ENCODE measurements at regions not wholly inside any gene's neighbourhood (a gene's known extent, or its start where the extent isn't known, plus 50 kb on each side); places are given as distances from the start of the nearest gene placed in this dataset.

DNA sequence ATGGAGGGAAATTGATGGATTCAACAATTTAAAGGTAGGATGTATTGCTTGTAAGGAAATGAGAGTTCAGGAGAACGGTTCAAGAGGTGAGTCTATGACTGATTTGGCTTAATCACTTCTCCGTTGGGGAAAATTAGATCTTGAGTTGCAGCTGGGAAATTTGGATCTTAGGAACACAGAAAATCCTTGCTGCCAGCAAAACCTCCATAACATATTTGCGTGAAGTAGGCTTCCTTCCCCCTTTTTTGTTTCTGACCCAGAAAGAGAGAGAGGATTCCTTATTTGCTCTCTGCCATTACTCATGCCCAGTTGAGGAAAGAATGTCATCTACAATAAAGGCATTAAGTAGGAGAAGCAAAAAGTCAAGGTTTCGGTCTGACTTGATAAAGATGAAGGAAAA lies 73.5 kb upstream of the PDC start:
- no peaks in the 10 kb centered on the region for H3K36me3 Mint-ChIP-seq
- POLR2A ChIA-PET, result no interaction called here
- H3K9me3 Mint-ChIP-seq, result no peaks in the 10 kb centered on the region
- H3K4me1 Mint-ChIP-seq, result no peaks in the 10 kb centered on the region
- no peaks in the 10 kb centered on the region for H3K27me3 Mint-ChIP-seq
- no peak overlapping the region for H3K27ac Mint-ChIP-seq
- ATAC-seq (ENCODE audit: low read depth) (no peak), DNase-seq (no peak)
- H3K4me3 Mint-ChIP-seq, result no peak overlapping the region

DNA sequence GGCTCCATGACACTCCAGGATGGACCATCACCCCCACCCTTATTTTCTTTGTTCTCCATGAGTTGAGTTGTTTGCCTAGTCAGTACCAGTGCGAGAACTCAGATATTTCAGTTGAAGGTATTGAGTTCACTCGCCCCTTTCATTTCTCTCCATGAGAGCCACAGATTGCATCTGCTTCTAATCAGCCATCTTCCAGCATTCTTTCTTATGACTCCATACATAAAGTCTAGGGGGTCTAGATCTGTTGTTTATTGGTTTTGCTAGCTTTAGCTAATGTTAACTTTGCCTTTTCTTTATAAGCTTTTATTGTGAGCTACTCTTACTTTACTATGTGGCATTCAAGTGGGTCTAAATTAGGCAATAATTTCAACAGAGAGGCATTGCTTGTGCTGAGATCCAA lies 71.6 kb upstream of the PDC start:
- POLR2A ChIA-PET, result no interaction called here
- no peaks in the 10 kb centered on the region for H3K9me3 Mint-ChIP-seq
- ATAC-seq (ENCODE audit: low read depth), result no peak
- H3K36me3 Mint-ChIP-seq, result no peaks in the 10 kb centered on the region
- H3K27ac Mint-ChIP-seq, result no peak overlapping the region
- H3K27me3 Mint-ChIP-seq, result no peaks in the 10 kb centered on the region
- no peak overlapping the region for H3K4me3 Mint-ChIP-seq
- DNase-seq, result no peak
- no peaks in the 10 kb centered on the region for H3K4me1 Mint-ChIP-seq

DNA sequence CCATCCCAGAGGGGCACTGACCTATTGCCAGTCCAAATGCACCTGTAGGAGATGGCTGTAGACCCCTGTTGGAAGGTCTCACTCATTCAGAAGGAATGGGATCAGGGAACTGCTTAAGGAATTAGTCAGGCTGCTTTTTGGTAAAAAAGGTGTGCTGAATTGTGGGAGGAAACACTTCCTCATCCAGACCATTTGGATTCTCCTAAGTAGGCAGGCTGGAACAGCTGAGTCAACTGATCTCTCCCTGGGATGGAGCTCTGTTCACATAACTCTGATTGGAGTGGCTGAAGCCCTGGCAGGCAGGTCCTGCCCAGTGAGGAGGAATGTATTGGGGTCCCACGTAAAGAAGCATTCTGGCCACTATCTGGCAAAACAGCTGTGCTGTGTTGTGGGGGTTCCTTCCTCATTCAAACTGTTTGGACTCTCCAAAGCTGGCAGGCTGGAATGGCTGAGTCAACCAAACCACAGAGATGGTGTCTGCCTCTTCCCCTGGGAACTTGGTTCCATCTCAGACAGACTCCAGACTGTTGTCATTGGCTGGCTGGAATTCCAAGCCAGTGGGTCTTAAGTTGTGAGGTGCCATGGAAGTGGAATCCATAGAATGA lies 70.7 kb upstream of the PDC start:
- no peak overlapping the region for H3K27ac Mint-ChIP-seq
- H3K4me3 Mint-ChIP-seq, result no peak overlapping the region
- H3K36me3 Mint-ChIP-seq, result no peaks in the 10 kb centered on the region
- no peaks in the 10 kb centered on the region for H3K4me1 Mint-ChIP-seq
- no peak for ATAC-seq (ENCODE audit: low read depth)
- POLR2A ChIA-PET, result no interaction called here
- no peak for DNase-seq
- no peaks in the 10 kb centered on the region for H3K27me3 Mint-ChIP-seq
- H3K9me3 Mint-ChIP-seq, result no peaks in the 10 kb centered on the region

DNA sequence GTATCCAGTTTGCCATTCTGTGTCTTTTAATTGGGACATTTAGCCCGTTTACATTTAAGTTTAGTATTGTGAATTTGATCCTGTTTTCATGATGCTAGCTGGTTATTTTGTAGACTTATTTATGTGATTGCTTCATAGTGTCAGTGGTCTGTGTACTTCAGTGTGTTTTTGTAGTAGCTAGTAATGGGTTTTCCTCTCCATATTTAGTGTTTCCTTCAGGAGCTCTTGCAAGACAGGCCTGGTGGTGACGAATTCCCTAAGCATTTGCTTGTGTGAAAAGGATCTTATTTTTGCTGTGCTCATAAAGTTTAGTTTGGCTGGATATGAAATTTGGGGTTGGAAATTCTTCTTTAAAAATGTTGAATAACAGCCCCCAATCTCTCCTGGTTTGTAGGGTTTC lies 69.2 kb upstream of the PDC start:
- Mint-ChIP-seq H3K9me3 (no peaks in the 10 kb centered on the region), H3K27ac (no peak overlapping the region), H3K36me3 (no peaks in the 10 kb centered on the region), H3K27me3 (no peaks in the 10 kb centered on the region), H3K4me3 (no peak overlapping the region), H3K4me1 (no peaks in the 10 kb centered on the region)
- no peak for DNase-seq
- ATAC-seq (ENCODE audit: low read depth), result no peak
- POLR2A ChIA-PET, result no interaction called here

DNA sequence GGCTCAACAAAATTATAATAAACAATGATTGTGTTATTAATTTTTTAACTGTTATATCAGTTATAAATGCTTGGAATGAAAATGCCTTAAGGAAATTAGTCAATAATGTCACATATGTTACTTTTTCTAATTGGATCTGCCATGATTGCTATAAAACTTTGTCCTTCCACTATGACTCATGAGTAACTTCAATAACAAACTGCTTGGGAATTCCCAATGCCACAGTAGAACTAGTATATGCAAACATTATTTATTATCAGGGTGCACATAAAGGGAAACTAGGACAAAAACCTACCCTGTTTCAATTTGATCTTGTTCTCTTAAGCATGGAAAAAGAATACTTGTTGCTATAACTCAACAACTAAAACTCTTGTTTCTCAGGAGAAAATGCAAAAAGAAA lies 59.1 kb upstream of the PDC start:
- no peaks in the 10 kb centered on the region for H3K4me1 Mint-ChIP-seq
- peaks cover 10% of the 10 kb centered on the region for H3K9me3 Mint-ChIP-seq
- DNase-seq (no peak), ATAC-seq (ENCODE audit: low read depth) (no peak)
- no peak overlapping the region for H3K4me3 Mint-ChIP-seq
- no peak overlapping the region for H3K27ac Mint-ChIP-seq
- H3K27me3 Mint-ChIP-seq, result no peaks in the 10 kb centered on the region
- peaks cover 3% of the 10 kb centered on the region for H3K36me3 Mint-ChIP-seq
- POLR2A ChIA-PET, result no interaction called here

DNA sequence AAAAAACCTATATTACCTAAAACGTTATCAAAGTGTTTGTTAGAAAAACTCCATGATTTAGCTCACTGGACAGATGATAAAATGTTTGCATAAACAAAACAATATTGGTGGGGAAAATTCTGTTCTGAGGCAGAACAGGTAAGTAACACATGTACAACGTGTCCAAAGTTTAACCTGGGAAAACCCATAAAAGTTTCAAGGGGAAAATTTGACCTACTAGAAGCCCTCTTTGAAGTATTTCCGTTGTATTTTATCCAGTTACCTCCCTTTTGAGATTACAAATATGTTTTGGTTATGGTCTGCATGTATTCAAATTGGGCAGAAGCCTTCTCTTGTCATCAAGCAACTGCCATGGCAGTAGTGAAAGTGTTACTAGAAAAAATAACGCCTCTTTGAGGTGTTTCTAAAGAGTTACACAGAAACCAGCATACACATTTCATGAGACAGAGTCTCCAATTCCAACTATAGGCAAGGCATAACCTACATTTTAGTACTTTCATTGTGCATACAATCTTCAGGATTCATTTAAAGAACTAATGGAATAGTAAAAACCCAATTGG lies 58.0 kb upstream of the PDC start:
- DNase-seq (no peak), ATAC-seq (ENCODE audit: low read depth) (no peak)
- Mint-ChIP-seq H3K4me3 (no peak overlapping the region), H3K9me3 (peaks cover 7% of the 10 kb centered on the region), H3K4me1 (no peaks in the 10 kb centered on the region), H3K27ac (no peak overlapping the region), H3K36me3 (peaks cover 3% of the 10 kb centered on the region), H3K27me3 (no peaks in the 10 kb centered on the region)
- POLR2A ChIA-PET, result no interaction called here

DNA sequence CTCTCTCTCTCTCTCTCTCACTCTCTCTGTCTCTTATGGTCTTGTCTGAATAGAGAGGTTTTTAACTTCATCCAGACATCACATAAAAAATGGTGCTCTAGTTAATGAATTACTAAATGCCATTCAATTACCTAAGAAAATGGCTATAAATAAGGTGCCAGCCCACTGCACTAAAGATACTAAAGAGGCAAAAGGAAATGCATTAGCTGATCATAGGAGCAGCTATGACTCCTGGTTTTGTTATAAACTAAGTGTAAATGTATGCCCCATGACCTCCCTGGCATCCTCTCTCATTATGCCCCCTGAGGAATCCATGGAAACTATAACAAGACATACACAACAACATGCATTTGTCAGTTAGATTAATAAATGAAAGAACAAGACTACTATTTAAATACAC lies 57.5 kb upstream of the PDC start:
- Mint-ChIP-seq H3K27me3 (no peaks in the 10 kb centered on the region), H3K9me3 (peaks cover 7% of the 10 kb centered on the region), H3K36me3 (peaks cover 3% of the 10 kb centered on the region), H3K27ac (no peak overlapping the region), H3K4me3 (no peak overlapping the region), H3K4me1 (no peaks in the 10 kb centered on the region)
- POLR2A ChIA-PET, result no interaction called here
- no peak for DNase-seq
- ATAC-seq (ENCODE audit: low read depth), result no peak

DNA sequence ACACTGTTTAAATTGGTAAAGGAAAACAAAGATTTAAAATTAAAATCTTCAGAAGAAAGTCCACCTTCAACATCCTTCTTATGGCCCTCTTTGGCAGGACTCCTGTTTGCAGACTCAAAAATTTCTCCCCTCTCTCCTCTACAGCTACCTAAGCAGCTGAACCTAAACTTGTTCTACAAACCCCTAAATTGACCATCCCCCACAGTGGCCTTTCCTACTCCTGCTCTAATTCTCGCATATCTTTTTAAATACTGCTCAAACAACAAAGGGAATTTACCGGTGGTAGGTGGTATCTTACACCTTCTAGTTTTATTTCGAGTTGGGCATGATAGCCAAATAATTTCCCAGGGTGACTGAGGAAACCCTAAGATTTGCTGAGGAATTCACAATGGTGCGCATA lies 53.5 kb upstream of the PDC start:
- Mint-ChIP-seq H3K9me3 (peaks cover 2% of the 10 kb centered on the region), H3K27ac (no peak overlapping the region), H3K4me1 (no peaks in the 10 kb centered on the region), H3K36me3 (no peaks in the 10 kb centered on the region), H3K4me3 (no peak overlapping the region), H3K27me3 (no peaks in the 10 kb centered on the region)
- no peak for DNase-seq
- no peak for ATAC-seq (ENCODE audit: low read depth)
- POLR2A ChIA-PET, result no interaction called here

DNA sequence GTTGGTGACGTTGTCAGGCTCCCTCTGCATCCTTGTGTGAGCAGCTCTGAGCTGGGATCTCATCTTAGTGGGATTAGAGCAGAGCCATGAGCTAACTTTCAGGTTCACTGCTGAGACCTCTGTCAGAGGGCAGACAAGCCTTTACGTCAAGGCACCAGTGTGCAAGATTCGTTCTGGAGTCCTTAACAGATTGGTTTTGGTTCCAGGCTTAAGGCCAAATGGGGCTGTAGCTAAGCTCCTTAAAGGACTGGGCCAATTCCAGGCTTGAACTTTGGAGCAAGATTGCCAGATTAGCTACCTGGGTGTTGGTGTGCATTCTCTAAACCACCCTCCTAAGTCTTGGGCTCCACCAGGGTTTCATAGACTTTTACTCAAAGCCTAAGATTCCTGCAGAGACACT lies 52.6 kb upstream of the PDC start:
- DNase-seq (no peak), ATAC-seq (ENCODE audit: low read depth) (no peak)
- Mint-ChIP-seq H3K36me3 (no peaks in the 10 kb centered on the region), H3K27ac (no peak overlapping the region), H3K9me3 (peaks cover 2% of the 10 kb centered on the region), H3K4me3 (no peak overlapping the region), H3K4me1 (no peaks in the 10 kb centered on the region), H3K27me3 (no peaks in the 10 kb centered on the region)
- POLR2A ChIA-PET, result no interaction called here

DNA sequence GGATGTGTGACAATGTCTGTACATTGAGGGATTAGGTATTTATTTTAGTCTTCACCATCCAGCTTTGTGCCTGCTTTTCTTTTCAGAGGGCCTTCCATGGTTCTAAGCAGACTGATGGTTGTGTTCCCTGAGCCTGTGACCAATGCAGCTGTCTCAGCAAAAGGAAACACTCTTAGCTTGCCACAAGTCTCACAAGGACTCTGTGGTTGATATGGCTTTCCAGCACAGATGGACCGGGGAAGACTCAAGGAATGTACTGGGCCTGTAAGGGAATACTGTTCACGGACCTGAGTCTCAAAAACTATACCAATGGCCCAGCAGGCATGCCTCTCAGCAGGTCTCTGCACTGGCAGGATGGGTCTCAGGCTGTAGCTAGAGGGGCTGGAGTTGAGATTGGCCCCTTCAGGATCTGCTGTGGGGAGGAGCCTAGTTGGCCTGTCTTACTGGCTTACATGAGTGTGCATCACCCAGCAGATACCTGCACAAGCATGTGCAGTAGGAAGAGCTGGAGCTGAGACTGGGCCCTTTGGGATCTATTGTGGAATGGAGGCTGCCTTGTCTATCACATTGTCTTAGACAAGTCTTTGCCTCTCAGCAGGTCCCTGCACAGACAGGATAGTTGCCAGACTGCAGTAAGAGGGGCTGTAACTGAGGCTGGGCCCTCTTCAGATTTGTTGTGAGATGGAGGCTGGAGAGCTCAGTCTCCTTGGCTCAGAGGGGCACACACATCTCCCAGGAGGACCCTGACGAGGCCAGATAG lies 52.0 kb upstream of the PDC start:
- Mint-ChIP-seq H3K27ac (no peak overlapping the region), H3K4me3 (no peak overlapping the region), H3K4me1 (no peaks in the 10 kb centered on the region), H3K36me3 (no peaks in the 10 kb centered on the region), H3K27me3 (no peaks in the 10 kb centered on the region), H3K9me3 (peaks cover 4% of the 10 kb centered on the region)
- DNase-seq (no peak), ATAC-seq (ENCODE audit: low read depth) (no peak)
- POLR2A ChIA-PET, result no interaction called here

DNA sequence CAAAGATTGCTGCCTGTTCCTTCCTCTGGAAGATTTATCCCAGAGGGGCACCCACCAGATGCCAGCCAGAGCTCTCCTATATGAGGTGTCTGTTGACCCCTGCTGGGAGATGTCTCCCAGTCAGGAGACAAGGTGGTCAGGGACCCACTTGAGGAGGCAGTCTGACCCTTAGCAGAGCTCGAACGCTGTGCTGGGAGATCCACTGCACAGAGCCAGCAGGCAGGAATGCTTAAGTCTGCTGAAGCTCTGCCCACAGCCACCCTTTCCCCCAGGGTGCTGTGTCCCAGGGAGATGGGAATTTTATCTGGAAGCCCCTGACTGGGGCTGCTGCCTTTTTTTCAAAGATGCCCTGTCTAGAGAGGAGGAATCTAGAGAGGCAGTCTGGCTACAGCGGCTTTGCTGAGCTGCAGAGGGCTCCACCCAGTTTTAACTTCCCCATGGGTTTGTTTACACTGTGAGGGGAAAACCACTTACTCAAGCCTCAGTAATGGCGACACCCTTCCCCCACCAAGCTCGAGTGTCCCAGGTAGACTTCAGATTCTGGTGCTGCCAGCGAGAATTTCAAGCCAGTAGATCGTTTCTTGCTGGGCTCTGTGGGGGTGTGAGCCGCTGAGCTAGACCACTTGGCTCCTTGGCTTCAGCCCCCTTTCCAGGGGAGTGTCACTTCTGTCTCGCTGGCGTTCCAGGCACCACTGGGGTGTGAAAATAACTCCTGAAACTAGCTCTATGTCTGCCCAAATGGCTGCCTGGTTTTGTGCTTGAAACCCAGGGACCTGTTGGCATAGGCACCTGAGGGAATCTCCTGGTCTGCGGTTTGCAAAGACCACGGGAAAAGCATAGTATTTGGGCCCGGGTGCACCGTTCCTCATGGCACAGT lies 51.1 kb upstream of the PDC start:
- H3K4me1 Mint-ChIP-seq, result no peaks in the 10 kb centered on the region
- DNase-seq (no peak), ATAC-seq (ENCODE audit: low read depth) (no peak)
- POLR2A ChIA-PET, result no interaction called here
- no peak overlapping the region for H3K4me3 Mint-ChIP-seq
- no peaks in the 10 kb centered on the region for H3K27me3 Mint-ChIP-seq
- no peak overlapping the region for H3K27ac Mint-ChIP-seq
- no peaks in the 10 kb centered on the region for H3K36me3 Mint-ChIP-seq
- peaks cover 4% of the 10 kb centered on the region for H3K9me3 Mint-ChIP-seq
